Medulla oblongata (tissue), 1 donor: ENCODE measurements at regions not wholly inside any gene's neighbourhood (a gene's known extent, or its start where the extent isn't known, plus 50 kb on each side); places are given as distances from the start of the nearest gene placed in this dataset.

Experiments used
- DNase-seq: peaks from one replicate; pipeline ENCODE4 v3.0.0-alpha.2; 2015; ENCODE audit errors: extremely low spot score

DNA sequence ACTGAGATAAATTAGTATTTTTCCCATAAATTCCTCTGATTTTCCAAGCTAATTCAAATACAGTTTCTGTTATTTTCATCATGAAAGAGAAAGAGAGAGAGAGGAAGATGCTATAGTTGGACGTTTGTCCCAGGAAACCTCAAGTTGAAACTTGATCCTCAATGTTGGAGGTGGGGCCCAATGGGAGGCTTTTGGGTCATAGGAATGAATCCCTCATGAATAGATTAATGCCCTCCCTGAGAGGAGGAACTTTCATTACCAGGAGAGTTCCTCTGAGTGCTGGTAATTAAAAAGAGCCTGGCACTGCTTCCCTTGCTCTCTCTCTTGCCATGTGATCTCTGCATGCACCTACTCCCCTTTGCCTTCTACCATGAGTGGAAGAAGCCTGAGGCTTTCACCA, 189.9 kb upstream of the SMC2 start:
- DNase-seq = no peak

- no peak for DNase-seq
Observed at GRCh38 chr9:103913899-103914298, 180.2 kb upstream of the SMC2 start.

GRCh38 chr9:103919605-103920209, 174.4 kb upstream of the SMC2 start:
- no peak for DNase-seq

- DNase-seq = peak; percentile 3
Observed at GRCh38 chr9:103928442-103928841, 165.7 kb upstream of the SMC2 start.

DNA sequence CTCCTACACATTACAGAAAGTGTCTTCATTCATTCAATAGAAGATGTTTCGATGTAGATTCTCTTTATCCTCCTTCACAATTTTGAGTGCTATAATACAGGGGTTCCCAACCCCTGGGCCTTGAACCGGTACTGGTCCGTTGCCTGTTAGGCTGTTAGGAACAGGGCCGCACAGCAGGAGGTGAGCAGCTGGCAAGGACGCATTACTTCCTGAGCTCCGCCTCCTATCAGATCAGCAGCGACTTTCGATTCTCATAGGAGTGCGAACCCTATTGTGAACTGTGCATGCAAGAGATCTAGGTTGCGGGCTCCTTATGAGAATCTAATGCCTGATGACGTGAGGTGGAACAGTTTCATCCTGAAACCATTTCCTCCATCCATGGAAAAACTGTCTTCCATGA, 153.0 kb upstream of the SMC2 start:
- DNase-seq = no peak

- DNase-seq = no peak
Observed at GRCh38 chr9:103942200-103942599, 151.9 kb upstream of the SMC2 start.

DNA sequence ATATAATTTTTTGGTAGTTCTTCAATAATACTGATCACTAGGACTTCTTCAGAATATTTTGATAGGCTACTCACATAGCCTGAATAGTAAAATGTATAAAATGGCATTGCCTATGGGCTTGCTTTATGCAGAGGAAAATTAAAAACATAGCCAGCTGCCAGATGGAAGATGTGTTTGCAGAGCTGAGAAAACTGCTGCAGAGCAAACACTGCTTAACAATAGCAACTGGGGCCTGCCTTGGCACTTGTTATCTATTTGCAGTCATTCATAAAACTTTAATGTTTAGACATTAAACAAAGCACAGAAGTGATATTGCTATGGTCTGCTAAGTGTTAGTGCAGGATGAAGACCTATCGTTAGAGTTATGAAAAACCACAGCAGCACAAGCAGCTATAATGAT, 151.5 kb upstream of the SMC2 start:
- DNase-seq = no peak

DNA sequence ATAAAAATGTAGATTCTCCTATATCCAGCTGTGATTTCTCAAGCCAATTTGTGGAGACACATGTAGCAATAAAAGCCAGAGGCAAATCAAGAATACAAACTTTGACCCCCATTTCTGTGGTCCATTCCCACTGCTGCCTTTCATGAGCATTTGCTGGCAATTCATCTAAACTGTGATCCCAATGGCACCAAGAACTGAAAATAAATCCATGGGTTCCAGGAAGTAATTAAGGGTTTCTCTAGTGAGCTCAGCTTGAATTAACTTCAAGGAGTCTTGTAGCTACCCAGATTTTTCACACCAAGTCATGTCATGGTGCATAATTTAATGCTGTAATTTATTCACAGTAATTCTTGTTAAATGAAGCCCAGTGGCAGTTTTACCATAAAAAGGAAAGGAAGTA, 145.0 kb upstream of the SMC2 start:
- no peak for DNase-seq

DNA sequence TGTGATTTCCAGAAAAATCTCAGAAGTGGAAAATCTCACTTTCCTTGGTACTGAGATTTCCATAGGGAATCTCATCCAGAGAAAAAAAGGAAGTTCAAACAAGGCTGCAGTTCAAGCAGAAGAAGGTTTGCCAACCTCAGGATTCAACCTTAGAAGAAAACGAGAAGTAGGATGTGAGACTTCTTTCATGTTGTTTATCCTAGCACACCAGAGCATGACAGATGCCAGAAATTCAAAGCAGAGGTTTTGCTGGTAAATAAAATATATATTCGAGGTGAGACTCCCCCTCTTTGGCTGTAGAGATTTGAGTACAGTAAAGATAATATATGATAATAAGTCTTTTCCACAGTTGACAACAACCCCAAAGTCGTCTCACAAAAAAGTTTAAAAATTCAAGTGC, 116.9 kb upstream of the SMC2 start:
- no peak for DNase-seq

DNA sequence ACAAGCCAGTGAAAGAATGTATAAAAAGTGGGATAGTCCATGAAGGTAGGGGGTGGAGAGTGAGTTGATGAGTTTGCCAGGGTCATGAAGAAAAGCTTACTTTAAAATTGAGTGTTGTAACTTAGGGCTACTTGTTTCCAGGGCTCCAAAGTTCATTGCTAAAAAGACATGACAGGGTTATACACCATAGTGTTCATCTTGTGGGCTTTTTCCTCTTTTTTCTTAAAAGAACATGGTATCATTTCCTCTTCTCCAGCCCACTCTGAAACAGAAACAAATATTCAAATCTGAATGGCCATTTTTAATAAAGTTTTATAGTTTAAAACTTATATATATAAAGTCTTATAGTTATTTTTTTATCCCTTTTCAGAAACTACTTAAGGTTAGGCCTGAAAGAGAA, 115.7 kb upstream of the SMC2 start:
- no peak for DNase-seq

- no peak for DNase-seq
Observed at GRCh38 chr9:103981912-103982311, 112.2 kb upstream of the SMC2 start.

DNA sequence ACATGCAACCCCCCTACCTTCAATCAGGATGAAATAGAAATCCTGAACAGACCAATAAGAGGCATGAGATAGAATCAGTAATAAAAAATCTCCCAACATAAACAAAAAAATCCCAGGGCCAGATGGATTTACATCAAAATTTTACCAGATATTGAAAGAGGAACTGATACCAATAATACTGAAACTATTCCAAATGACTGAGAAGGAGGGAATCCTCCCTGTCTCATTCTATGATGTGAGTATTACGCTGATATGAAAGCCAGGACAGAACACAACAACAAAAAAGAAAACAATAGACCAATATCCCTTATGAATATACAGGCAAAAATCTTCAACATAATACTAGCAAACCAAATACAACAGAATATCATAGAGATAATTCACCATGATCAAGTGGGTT, 109.0 kb upstream of the SMC2 start:
- no peak for DNase-seq

DNA sequence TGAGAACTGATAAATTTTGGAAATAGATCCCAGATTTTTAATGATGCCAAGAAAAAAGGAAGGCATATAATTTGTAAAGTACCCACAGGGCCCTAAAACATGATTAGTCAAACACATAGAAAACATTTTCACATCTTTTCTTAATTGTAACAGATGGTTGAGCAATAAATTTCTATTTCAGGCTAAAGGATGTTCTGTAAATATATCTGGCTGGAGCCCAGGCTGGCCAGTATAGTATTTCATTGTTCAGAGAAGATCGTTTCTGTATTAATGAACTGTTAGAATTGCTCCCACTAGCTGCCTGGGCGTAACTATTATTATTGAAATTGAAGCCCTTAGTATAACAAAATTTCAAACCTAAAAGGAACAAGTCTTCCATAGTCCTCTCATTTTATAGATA, 105.3 kb upstream of the SMC2 start:
- DNase-seq = no peak

DNA sequence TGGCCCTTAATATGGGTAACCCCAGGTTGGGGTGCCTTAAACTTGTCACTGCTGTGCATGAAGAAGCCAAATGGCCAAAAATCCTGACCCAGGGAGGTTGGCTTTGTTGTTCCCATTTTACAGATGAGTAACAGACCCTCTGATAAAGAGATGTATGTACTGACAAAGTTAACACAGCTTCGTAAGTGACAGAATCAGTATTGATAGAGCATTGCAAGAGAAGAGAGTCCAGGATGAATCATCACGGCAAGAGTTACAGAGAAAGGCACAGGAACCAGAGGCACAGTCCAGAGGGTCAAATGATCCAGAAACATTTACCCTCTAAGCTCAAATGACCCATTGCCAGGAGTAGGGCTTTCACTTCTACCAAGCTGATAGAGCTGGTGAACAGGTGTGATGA, 103.8 kb upstream of the SMC2 start:
- DNase-seq = no peak

DNA sequence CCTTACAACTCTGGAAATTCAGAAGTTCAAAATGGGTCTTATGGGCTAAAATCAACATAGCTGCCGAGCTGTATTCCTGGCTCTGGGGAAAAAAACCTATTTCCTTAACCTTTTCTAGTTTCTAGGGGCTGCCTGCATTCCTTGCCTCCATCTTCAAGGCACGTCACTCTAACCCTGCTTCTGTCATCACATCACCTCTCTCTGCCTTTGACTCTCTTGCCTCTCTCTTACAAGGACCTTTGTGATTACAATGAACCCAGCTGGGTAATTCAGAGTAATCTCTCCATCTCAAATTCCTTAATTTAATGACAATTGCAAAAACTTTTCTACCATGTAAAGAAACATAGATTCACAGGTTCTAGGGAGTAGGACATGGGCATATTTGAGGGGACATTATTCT, 103.1 kb upstream of the SMC2 start:
- DNase-seq = no peak

DNA sequence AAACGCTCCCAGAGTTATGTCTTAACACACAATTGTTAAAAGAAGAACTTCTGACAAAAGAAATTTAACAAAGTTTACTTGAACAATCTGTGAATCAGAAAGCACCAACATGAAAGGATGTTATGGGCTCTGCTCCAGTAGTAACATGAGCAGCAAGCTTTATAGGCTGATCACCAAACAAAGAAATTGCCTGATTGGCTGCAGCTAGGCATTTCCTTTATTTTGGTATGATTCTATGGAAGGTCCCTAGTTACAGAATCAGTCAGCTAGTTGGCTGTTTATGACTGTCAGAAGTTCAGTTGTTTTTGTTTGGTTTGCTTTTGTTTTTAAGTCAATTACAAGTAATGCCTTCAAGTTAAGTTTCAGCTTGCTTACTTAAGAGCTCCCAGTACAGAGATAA, 102.4 kb upstream of the SMC2 start:
- DNase-seq = no peak

DNA sequence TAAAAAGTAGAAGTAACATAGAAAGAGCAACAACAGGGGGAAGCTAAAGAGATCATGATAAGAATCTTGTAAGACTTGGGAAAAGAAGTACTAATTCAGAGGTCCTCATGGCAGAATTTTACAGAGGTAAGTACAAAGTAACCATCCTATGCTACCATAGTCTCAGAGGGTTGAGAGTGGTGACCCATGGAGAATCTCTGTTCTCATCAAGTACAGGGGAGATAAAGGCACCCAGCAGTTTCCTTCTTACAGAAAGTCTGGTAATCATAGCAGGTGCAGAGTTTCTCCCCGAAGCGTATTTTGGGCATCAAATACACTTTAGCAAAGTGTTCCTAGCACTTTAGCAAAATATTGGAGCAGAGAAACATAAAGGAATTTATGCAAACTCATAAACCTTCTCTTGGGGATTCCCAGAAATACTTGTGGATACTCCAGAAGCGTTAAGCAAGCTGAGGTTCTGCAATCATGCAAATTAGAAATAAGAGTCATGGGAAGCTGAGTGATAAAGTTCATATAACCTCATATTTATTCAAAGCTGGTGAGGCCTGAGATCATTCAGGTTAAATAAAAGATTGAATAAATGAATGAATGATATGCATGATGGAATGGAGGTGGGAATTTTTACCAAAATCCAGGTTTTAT, 101.0 kb upstream of the SMC2 start:
- no peak for DNase-seq

GRCh38 chr9:103997856-103998370, 96.2 kb upstream of the SMC2 start:
- no peak for DNase-seq

- DNase-seq = no peak
Observed at GRCh38 chr9:103999375-104000062, 94.6 kb upstream of the SMC2 start.

GRCh38 chr9:104009826-104010225, 84.3 kb upstream of the SMC2 start:
- no peak for DNase-seq

- no peak for DNase-seq
Observed at GRCh38 chr9:104022083-104022482, 72.0 kb upstream of the SMC2 start.

DNA sequence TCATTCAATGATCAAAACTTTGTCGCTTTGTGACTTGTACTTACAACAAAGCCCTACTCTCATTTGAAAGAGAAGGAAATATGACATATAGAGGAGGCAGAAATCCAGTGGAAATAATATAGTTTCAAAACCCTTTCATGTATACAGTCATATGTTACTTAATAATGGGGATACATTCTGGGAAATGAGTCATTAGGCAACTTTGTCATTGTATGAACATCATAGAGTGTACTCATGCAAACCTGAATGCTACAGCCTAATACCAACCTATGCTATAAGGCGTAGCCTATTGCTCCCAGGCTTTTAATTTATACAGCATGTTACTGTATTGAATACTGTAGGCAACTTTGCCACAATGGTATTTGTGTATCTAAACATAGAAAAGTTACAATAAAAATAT, 69.0 kb upstream of the SMC2 start:
- no peak for DNase-seq

DNA sequence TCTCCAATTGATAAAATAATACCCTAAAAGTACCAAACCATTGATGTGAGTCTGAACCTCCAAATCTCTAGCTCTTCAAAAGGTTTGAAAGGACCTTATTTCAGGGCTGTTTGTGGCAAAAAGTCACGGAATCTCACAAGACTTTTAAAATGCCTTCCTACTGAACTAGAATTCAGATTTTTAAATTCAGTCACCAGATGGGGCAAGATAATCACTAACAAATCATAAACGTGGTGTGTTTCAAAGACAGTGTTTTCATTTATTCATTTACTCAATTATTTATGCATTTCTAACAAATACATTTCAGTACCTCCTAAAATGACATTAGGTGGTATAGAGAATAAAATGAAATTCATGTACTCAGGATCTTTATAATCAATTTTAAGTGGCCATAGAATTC, 68.2 kb upstream of the SMC2 start:
- no peak for DNase-seq
